Vagina (tissue), 2 donors: ENCODE measurements at regions not wholly inside any gene's neighbourhood (a gene's known extent, or its start where the extent isn't known, plus 50 kb on each side); places are given as distances from the start of the nearest gene placed in this dataset.
"Not testable (repeated sequence)": the region's sequence is repeated elsewhere in the genome, so short reads cannot be mapped to it uniquely, and the experiment has no call there.

Source experiments
- CTCF ChIP-seq, 3 experiments: fragments of 450-650 bp in 2 of 3; fragments of 200-600 bp in 1 of 3; sonication (generic) in 1 of 3; IDR thresholded peaks; one replicate each; pipeline ENCODE4 v1.5.1; 2017 to 2019; ENCODE audit warnings: antibody characterized with exemption in 3 of 3, mild to moderate bottlenecking in 2 of 3, moderate library complexity in 2 of 3
- POLR2A ChIP-seq, 2 donors: fragments of 450-650 bp; IDR thresholded peaks; one replicate each; pipeline ENCODE4 v1.6.1; 2017; ENCODE audit warnings: antibody characterized with exemption in 2 of 2, mild to moderate bottlenecking in 2 of 2, moderate library complexity in 2 of 2

- TF ChIP-seq POLR2A, CTCF (IDR thresholded peaks at IDR 0.05): not testable (repeated sequence)
These were observed 70.4 kb upstream of the ADGRL2 start for GRCh38 chr1:81730299-81730698.
